NCI-H146 treated with DMSO at 0.1 percent for 48 hours (cell line): ENCODE measurements at regions not wholly inside any gene's neighbourhood (a gene's known extent, or its start where the extent isn't known, plus 50 kb on each side); places are given as distances from the start of the nearest gene placed in this dataset.

ENCODE experiments used
- DNase-seq: peaks from one replicate; lab custom pipeline; 2025; ENCODE audit not compliant: unreplicated experiment; lab: John Stamatoyannopoulos, UW

GRCh38 chr9:107989099-107989498, 499.5 kb upstream of the KLF4 start:
- no peak for DNase-seq

- DNase-seq, result no peak
Measured at GRCh38 chr9:107984956-107985355, 495.4 kb upstream of the KLF4 start.

GRCh38 chr9:107983762-107984161, 494.2 kb upstream of the KLF4 start:
- no peak for DNase-seq

- no peak for DNase-seq
Measured at GRCh38 chr9:107983181-107983603, 493.6 kb upstream of the KLF4 start.

GRCh38 chr9:107982745-107983144, 493.2 kb upstream of the KLF4 start:
- no peak for DNase-seq

- no peak for DNase-seq
Measured at GRCh38 chr9:107982001-107982400, 492.4 kb upstream of the KLF4 start.

GRCh38 chr9:107980984-107981383, 491.4 kb upstream of the KLF4 start:
- DNase-seq, result no peak

- DNase-seq, result no peak
Measured at GRCh38 chr9:107976767-107977166, 487.2 kb upstream of the KLF4 start.

GRCh38 chr9:107975426-107976010, 485.9 kb upstream of the KLF4 start:
- DNase-seq, result no peak

- DNase-seq, result no peak
Measured at GRCh38 chr9:107973451-107973850, 483.9 kb upstream of the KLF4 start.

- DNase-seq, result no peak
Measured at GRCh38 chr9:107972346-107972745, 482.8 kb upstream of the KLF4 start.

- DNase-seq, result no peak
Measured at GRCh38 chr9:107971241-107971640, 481.7 kb upstream of the KLF4 start.

- DNase-seq, result no peak
Measured at GRCh38 chr9:107970726-107971125, 481.2 kb upstream of the KLF4 start.

GRCh38 chr9:107969727-107970126, 480.2 kb upstream of the KLF4 start:
- no peak for DNase-seq

GRCh38 chr9:107969141-107969540, 479.6 kb upstream of the KLF4 start:
- DNase-seq, result no peak

GRCh38 chr9:107963246-107963645, 473.7 kb upstream of the KLF4 start:
- DNase-seq, result no peak

GRCh38 chr9:107960916-107961315, 471.3 kb upstream of the KLF4 start:
- no peak for DNase-seq

- DNase-seq, result no peak
Measured at GRCh38 chr9:107954312-107954711, 464.7 kb upstream of the KLF4 start.

- no peak for DNase-seq
Measured at GRCh38 chr9:107953556-107954125, 464.1 kb upstream of the KLF4 start.

GRCh38 chr9:107952773-107953172, 463.2 kb upstream of the KLF4 start:
- no peak for DNase-seq

- DNase-seq, result no peak
Measured at GRCh38 chr9:107951511-107951910, 461.9 kb upstream of the KLF4 start.

- DNase-seq, result no peak
Measured at GRCh38 chr9:107949061-107949460, 459.5 kb upstream of the KLF4 start.

GRCh38 chr9:107948601-107949000, 459.0 kb upstream of the KLF4 start:
- DNase-seq, result no peak
